Activated naive CD8-positive, alpha-beta T cell treated with anti-CD3 and anti-CD28 coated beads, Interleukin-2, amount 50 U/mL, for 24 hours (primary cell): ENCODE measurements at regions not wholly inside any gene's neighbourhood (a gene's known extent, or its start where the extent isn't known, plus 50 kb on each side); places are given as distances from the start of the nearest gene placed in this dataset.

ENCODE experiments used
- ATAC-seq: fragments of 150-1000 bp; cut with Tn5 transposase; one replicate; pipeline ENCODE4 v1.10.0; 2021
- DNase-seq: peaks from one replicate; pipeline ENCODE4 v3.0.0; 2021
- H3K27ac Mint-ChIP-seq: one replicate; pipeline ENCODE4 v1.8.0; 2021; ENCODE audit warnings: mild to moderate bottlenecking, mixed read lengths
- H3K27me3 Mint-ChIP-seq: one replicate; pipeline ENCODE4 v1.8.0; 2021; ENCODE audit warnings: mixed read lengths
- H3K36me3 Mint-ChIP-seq: one replicate; pipeline ENCODE4 v1.8.0; 2021; ENCODE audit warnings: low read depth, mixed read lengths
- H3K4me1 Mint-ChIP-seq: one replicate; pipeline ENCODE4 v1.8.0; 2021; ENCODE audit warnings: mixed read lengths
- H3K4me3 Mint-ChIP-seq: one replicate; pipeline ENCODE4 v1.8.0; 2021; ENCODE audit warnings: mild to moderate bottlenecking, moderate library complexity, mixed read lengths
- H3K9me3 Mint-ChIP-seq: one replicate; pipeline ENCODE4 v1.8.0; 2021; ENCODE audit warnings: mixed read lengths

DNA sequence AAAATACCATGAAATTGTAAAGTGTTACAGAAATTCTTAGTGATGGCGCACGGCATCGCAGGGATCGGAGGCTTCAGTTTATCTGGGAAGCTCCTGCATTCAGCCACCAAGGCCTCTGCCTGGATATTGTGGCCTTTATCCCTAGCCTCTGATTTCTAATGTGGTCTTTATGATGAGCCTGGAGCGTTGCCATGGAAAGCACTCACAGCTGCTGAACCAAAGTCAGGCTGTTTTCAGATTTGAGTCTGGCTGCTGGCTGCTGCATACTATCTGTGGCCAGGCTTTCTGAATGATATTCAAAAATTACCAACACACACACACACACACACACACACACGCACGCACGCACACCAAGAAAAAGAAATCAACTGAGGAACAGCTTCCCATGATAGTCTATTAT is 101.1 kb upstream of the ZNF366 start:
- Mint-ChIP-seq H3K36me3 (no peaks in the 10 kb centered on the region), H3K4me1 (no peaks in the 10 kb centered on the region), H3K27me3 (peaks cover 4% of the 10 kb centered on the region), H3K9me3 (no peaks in the 10 kb centered on the region), H3K4me3 (no peak overlapping the region), H3K27ac (no peak overlapping the region)
- no peak for ATAC-seq
- DNase-seq: no peak

GRCh38 chr5:72607381-72607780 is 100.2 kb upstream of the ZNF366 start:
- no peaks in the 10 kb centered on the region for H3K4me1 Mint-ChIP-seq
- H3K27me3 Mint-ChIP-seq: peaks cover 4% of the 10 kb centered on the region
- no peak overlapping the region for H3K4me3 Mint-ChIP-seq
- no peaks in the 10 kb centered on the region for H3K36me3 Mint-ChIP-seq
- DNase-seq (no peak), ATAC-seq (no peak)
- H3K9me3 Mint-ChIP-seq: no peaks in the 10 kb centered on the region
- no peak overlapping the region for H3K27ac Mint-ChIP-seq

DNA sequence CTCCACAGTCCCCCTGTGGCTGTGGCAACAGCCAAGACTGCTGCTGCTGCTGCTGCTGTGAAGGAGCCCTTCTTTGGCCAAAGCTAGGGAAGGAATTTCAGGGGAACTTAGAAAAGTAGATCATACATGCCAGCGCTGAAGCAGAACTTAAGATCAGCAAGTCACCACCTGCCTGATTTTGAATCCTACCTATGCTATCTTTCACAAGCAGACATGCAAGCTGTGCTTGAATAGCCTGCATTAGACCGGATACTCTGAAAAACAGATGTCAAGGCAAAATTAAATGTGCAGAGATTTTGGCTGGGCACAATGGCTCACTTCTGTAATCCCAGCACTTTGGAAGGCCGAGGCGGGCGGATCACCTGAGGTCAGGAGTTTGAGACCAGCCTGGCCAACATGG is 99.3 kb upstream of the ZNF366 start:
- no peaks in the 10 kb centered on the region for H3K9me3 Mint-ChIP-seq
- no peak overlapping the region for H3K27ac Mint-ChIP-seq
- ATAC-seq (no peak), DNase-seq (no peak)
- H3K27me3 Mint-ChIP-seq: peaks cover 4% of the 10 kb centered on the region
- no peaks in the 10 kb centered on the region for H3K4me1 Mint-ChIP-seq
- H3K4me3 Mint-ChIP-seq: no peak overlapping the region
- no peaks in the 10 kb centered on the region for H3K36me3 Mint-ChIP-seq

DNA sequence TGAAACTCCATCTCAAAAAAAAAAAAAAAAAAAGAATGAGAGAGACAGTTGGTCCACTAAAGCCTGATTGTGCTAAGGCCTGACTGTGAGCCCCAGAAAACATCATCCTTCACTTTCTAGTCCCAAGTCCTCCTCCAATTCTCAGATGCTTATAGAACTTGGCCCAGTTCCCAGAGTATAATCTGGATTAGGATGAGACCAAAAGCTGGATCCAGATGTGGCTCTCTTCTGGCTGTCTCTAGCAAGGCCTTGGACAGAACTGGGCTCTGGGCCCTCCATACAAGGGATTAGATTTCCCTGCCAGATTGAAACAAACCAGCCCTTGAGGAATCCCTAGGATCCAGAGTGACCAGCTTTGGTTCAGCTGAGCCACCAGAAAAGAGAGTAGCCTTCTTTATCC is 98.4 kb upstream of the ZNF366 start:
- no peaks in the 10 kb centered on the region for H3K36me3 Mint-ChIP-seq

GRCh38 chr5:72604798-72605154 is 97.6 kb upstream of the ZNF366 start:
- Mint-ChIP-seq H3K9me3 (no peaks in the 10 kb centered on the region), H3K27ac (no peak overlapping the region), H3K27me3 (no peaks in the 10 kb centered on the region), H3K4me1 (no peaks in the 10 kb centered on the region), H3K36me3 (no peaks in the 10 kb centered on the region), H3K4me3 (no peak overlapping the region)
- ATAC-seq (no peak), DNase-seq (no peak)

More for the DNA sequence above, 98.4 kb upstream of the ZNF366 start:
- Mint-ChIP-seq H3K27me3 (no peaks in the 10 kb centered on the region), H3K4me1 (no peaks in the 10 kb centered on the region), H3K27ac (no peak overlapping the region), H3K4me3 (no peak overlapping the region), H3K9me3 (no peaks in the 10 kb centered on the region)
- no peak for DNase-seq
- ATAC-seq: no peak

DNA sequence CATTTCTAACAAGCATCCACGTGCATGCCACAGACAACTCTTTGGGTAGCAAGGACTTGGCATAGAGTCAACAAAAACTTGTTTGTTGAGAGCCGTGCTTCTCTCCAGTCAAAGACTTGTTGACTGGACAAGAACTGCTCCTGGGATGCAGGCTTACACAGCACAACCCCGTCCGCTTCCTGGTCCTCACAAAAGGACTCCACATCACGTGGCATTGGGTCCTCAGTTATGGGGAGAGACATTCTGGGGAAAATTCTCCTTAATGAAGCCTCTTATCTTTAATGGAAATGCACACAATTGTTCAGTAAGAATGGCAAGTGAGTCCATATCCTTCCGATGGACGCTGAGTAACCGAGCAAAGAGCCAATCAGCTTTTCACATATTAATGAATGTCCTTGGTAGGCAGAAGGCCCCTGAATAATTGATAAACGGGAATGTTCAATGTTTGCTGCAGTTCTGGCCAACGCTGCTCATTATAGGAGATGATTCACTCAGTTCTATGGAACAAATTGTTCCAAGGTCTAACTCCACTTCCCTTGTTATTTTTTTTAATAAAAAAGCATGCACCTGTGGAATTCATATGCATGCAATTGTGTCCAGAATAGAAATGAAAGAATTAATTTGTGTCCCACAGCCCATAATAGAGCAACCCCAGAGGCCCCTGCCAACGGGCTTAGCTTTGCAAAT is 97.0 kb upstream of the ZNF366 start:
- no peaks in the 10 kb centered on the region for H3K27me3 Mint-ChIP-seq
- H3K4me3 Mint-ChIP-seq: no peak overlapping the region
- no peaks in the 10 kb centered on the region for H3K9me3 Mint-ChIP-seq
- H3K36me3 Mint-ChIP-seq: no peaks in the 10 kb centered on the region
- ATAC-seq (no peak), DNase-seq (no peak)
- H3K27ac Mint-ChIP-seq: no peak overlapping the region
- no peaks in the 10 kb centered on the region for H3K4me1 Mint-ChIP-seq

- DNase-seq (no peak), ATAC-seq (no peak)
- Mint-ChIP-seq H3K4me1 (no peaks in the 10 kb centered on the region), H3K27ac (no peak overlapping the region), H3K36me3 (no peaks in the 10 kb centered on the region), H3K27me3 (no peaks in the 10 kb centered on the region), H3K9me3 (no peaks in the 10 kb centered on the region), H3K4me3 (no peak overlapping the region)
Measured at GRCh38 chr5:72602696-72603685, 95.8 kb upstream of the ZNF366 start.

DNA sequence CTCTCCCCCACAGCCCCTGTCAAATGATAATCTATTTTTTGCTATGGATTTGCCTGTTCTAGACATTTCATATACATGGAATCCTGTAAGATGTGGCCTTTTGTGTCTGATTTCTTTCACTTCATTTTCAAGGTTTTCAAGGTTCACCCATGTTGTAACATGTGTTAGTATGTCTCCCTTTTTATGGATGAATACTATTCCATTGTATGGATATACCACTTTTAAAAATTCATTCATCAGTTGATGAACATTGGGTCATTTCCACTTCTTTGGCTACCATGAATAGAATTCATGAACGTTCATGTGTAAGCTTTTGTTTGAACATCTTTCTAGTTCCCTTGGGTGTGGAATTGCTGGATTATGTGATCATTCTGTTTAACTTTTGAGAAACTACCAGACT is 94.7 kb upstream of the ZNF366 start:
- Mint-ChIP-seq H3K9me3 (no peaks in the 10 kb centered on the region), H3K4me1 (no peaks in the 10 kb centered on the region), H3K4me3 (no peak overlapping the region), H3K27me3 (no peaks in the 10 kb centered on the region), H3K36me3 (no peaks in the 10 kb centered on the region), H3K27ac (no peak overlapping the region)
- no peak for DNase-seq
- no peak for ATAC-seq

DNA sequence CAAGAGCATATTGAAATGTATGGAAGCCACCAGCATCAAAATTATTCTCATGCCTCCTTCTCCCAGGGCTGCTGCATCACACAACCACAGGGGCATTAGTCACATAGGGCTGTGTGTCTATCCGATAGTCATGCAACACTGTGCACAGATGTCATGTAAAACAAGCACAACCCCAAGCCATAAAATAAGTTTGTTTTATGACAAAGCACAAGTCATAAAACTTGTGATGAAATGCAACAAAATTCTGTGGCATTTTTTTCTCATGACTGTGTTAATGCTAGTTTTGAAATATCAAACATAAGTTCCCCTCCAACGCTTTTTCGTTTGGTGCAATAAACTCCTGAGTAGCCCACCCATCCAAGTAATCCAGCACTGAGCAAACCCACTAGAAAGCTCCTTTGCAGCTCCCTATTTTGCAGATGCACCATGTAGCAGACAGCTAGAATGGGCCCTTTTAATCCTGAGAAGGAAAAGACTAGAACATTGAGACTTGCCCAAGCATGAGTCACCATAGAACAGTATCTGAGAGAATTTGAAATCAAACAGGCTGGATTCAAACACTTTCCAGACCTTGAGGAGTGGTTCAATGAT is 93.3 kb upstream of the ZNF366 start:
- no peaks in the 10 kb centered on the region for H3K27me3 Mint-ChIP-seq
- H3K9me3 Mint-ChIP-seq: no peaks in the 10 kb centered on the region
- no peaks in the 10 kb centered on the region for H3K4me1 Mint-ChIP-seq
- no peak for ATAC-seq
- no peak overlapping the region for H3K4me3 Mint-ChIP-seq
- H3K36me3 Mint-ChIP-seq: no peaks in the 10 kb centered on the region
- DNase-seq: no peak
- H3K27ac Mint-ChIP-seq: no peak overlapping the region

- no peak for DNase-seq
- no peaks in the 10 kb centered on the region for H3K9me3 Mint-ChIP-seq
- no peaks in the 10 kb centered on the region for H3K4me1 Mint-ChIP-seq
- H3K4me3 Mint-ChIP-seq: no peak overlapping the region
- ATAC-seq: no peak
- no peaks in the 10 kb centered on the region for H3K36me3 Mint-ChIP-seq
- no peak overlapping the region for H3K27ac Mint-ChIP-seq
- no peaks in the 10 kb centered on the region for H3K27me3 Mint-ChIP-seq
Measured at GRCh38 chr5:72599519-72600370, 92.5 kb upstream of the ZNF366 start.

DNA sequence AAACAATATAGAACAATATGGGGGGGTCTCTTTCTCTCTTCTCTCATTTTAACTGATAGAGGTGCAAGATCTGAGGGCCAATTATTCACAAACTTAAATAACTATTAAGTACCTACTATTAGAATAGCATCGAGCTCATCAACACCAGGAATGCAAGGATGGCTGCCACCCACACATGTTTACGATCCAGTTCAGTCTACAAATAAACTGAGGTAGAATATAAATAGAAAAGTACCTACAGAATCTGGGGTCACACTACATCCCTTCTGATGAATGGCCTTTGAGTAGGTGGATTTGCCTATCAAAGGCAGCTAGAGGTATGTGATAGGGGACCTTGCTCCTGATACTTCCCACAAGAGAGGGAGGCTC is 91.8 kb upstream of the ZNF366 start:
- Mint-ChIP-seq H3K4me1 (no peaks in the 10 kb centered on the region), H3K27me3 (no peaks in the 10 kb centered on the region), H3K9me3 (no peaks in the 10 kb centered on the region), H3K4me3 (no peak overlapping the region), H3K27ac (no peak overlapping the region), H3K36me3 (no peaks in the 10 kb centered on the region)
- DNase-seq (no peak), ATAC-seq (no peak)

DNA sequence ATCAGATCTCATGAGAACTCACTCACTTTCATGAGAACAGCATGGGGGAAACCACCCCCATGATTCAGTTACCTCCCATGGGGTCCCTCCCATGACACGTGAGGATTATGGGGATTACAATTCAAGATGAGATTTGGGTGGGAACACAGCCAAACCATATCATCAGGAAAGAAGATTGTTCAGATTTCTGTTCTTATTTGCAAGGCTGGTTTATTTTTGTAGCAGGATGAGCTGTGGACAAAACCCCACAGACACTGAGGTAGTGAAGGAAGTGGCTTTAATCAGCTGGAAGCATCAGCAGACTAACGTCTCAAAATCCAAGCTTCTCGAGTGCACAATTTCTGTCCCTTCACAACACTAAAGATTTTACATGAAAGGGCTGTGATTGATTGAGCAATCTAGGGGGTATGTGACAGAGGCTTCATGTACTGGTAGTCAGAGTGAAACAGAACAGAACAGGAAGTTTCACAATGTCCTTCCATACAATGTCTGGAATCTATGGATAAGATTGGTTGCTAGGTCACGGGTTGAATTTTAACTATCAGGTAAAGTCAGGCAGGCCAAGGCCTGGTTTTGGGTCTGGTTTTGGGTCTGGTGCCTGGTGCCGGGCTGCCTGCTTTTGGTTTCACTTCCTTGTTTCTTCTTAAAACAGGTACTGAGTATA is 91.3 kb upstream of the ZNF366 start:
- DNase-seq: no peak
- Mint-ChIP-seq H3K4me1 (no peaks in the 10 kb centered on the region), H3K36me3 (no peaks in the 10 kb centered on the region), H3K4me3 (no peak overlapping the region), H3K27ac (no peak overlapping the region), H3K27me3 (no peaks in the 10 kb centered on the region), H3K9me3 (no peaks in the 10 kb centered on the region)
- no peak for ATAC-seq

DNA sequence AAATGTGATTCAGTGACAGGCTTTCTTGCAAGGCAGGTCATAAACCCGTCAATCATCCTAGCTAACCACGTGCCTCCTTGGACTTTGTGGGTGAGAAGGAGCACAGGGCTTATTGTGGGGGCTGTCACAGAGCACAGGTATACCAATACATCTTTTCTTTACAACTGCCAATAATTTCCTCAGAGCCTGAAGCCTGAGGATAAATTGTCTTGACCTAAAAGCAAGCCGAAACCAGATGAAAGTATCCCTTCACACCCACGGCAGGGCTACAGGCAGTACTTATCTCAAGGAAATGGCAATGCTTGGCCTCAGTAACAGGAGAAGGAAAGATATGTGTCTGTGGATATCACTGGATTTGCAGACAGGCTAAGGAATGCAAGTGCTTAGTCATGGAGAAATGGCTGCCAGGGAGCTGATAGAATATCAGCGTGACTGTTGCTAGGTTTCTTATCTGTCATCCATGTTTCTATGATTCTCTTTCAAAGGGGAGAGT is 90.3 kb upstream of the ZNF366 start:
- no peaks in the 10 kb centered on the region for H3K9me3 Mint-ChIP-seq

DNA sequence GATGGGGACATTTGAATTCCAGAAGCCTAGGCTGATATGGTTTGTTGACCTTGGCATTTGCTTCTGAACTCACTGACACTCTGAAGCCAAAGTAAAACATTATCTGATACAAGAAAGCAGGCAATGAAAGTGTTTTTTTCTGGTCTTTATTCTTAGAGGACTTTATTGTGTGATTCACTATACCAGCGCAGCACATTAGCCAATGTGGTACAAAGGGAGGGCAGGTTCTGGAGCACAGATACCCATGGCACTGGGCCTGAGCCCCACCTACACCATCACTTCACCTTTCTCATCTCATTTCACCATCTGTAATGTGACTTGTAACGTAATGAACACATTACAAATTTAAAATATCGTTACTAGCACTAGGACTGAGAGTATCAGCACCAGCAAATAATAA is 89.7 kb upstream of the ZNF366 start:
- H3K27ac Mint-ChIP-seq: no peak overlapping the region
- peaks cover 3% of the 10 kb centered on the region for H3K27me3 Mint-ChIP-seq
- no peaks in the 10 kb centered on the region for H3K36me3 Mint-ChIP-seq
- H3K4me1 Mint-ChIP-seq: no peaks in the 10 kb centered on the region
- H3K9me3 Mint-ChIP-seq: no peaks in the 10 kb centered on the region
- H3K4me3 Mint-ChIP-seq: no peak overlapping the region
- ATAC-seq (no peak), DNase-seq (no peak)

More for the DNA sequence above, 90.3 kb upstream of the ZNF366 start:
- ATAC-seq (no peak), DNase-seq (no peak)
- Mint-ChIP-seq H3K27ac (no peak overlapping the region), H3K4me3 (no peak overlapping the region), H3K27me3 (no peaks in the 10 kb centered on the region), H3K4me1 (no peaks in the 10 kb centered on the region), H3K36me3 (no peaks in the 10 kb centered on the region)
